HPDE6-E6E7 (cell line): ENCODE measurements at regions not wholly inside any gene's neighbourhood (a gene's known extent, or its start where the extent isn't known, plus 50 kb on each side); places are given as distances from the start of the nearest gene placed in this dataset.
A peak's percentile ranks its signal among the peaks of the same experiment; 100 is the strongest.

Source experiments
- DNase-seq: peaks from one replicate; pipeline ENCODE4 v3.0.0; 2011; ENCODE audit warnings: missing footprints; ENCODE audit errors: extremely low spot score

GRCh38 chr19:16000024-16000663 is 51.3 kb downstream of the OR10H4 start:
- no peak for DNase-seq

GRCh38 chr19:16001481-16002312 is 52.9 kb downstream of the OR10H4 start:
- DNase-seq, result peak; percentile 61

GRCh38 chr19:16002406-16003384 is 53.9 kb downstream of the OR10H4 start:
- no peak for DNase-seq

- no peak for DNase-seq
These were observed 54.6 kb downstream of the OR10H4 start for GRCh38 chr19:16003391-16003790.

- DNase-seq, result no peak
These were observed 57.1 kb downstream of the OR10H4 start for GRCh38 chr19:16005925-16006324.

- no peak for DNase-seq
These were observed 63.7 kb upstream of the TPM4 start for GRCh38 chr19:16012552-16012951.

- no peak for DNase-seq
These were observed 63.0 kb upstream of the TPM4 start for GRCh38 chr19:16013181-16013850.

- DNase-seq, result no peak
These were observed 62.1 kb upstream of the TPM4 start for GRCh38 chr19:16013851-16014840.

GRCh38 chr19:16014923-16015804 is 61.1 kb upstream of the TPM4 start:
- DNase-seq, result no peak

- DNase-seq, result no peak
These were observed 60.5 kb upstream of the TPM4 start for GRCh38 chr19:16015805-16016173.

GRCh38 chr19:16016226-16017137 is 59.8 kb upstream of the TPM4 start:
- no peak for DNase-seq

GRCh38 chr19:16017138-16017490 is 59.2 kb upstream of the TPM4 start:
- DNase-seq, result no peak

GRCh38 chr19:16018106-16018755 is 58.1 kb upstream of the TPM4 start:
- DNase-seq, result no peak

GRCh38 chr19:16018801-16019551 is 57.3 kb upstream of the TPM4 start:
- DNase-seq, result no peak

GRCh38 chr19:16019691-16020448 is 56.4 kb upstream of the TPM4 start:
- no peak for DNase-seq

GRCh38 chr19:16021796-16022195 is 54.5 kb upstream of the TPM4 start:
- no peak for DNase-seq
